ENCODE measurements at regions not wholly inside any gene's neighbourhood (a gene's known extent, or its start where the extent isn't known, plus 50 kb on each side); places are given as distances from the start of the nearest gene placed in this dataset.
"Not testable (repeated sequence)": the region's sequence is repeated elsewhere in the genome, so short reads cannot be mapped to it uniquely, and the experiment has no call there.

DNA sequence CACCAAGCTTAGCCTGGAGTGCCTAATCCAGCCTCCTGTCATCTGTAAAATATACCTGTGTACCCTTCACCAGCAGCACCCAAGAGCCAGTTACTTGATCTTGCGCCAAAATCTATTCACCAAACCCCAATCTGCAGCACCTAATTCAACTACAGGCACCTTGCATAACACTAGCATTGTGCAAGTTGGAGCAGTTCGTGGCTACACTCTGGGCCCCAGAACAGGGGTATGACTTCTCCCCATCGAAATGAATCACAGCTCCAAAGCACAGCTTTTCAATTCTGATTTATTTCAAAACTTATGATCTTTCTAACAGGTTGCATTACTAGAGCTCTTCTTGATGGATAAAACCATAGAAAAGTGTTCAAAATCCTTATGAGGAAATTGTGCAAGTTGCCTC is 100.4 kb upstream of the TCF21 start:
- CTCF ChIA-PET, result interaction anchor here (0.5 to 0.6 kb wide), 2 partner anchors 32 to 1258 kb away, joined by 4 read pairs; no protein-coding TSS in a partner anchor
- POLR2A ChIA-PET (ENCODE audit: low non-redundant PET), result no interaction called here
- TF ChIP-seq, protein P1, sequence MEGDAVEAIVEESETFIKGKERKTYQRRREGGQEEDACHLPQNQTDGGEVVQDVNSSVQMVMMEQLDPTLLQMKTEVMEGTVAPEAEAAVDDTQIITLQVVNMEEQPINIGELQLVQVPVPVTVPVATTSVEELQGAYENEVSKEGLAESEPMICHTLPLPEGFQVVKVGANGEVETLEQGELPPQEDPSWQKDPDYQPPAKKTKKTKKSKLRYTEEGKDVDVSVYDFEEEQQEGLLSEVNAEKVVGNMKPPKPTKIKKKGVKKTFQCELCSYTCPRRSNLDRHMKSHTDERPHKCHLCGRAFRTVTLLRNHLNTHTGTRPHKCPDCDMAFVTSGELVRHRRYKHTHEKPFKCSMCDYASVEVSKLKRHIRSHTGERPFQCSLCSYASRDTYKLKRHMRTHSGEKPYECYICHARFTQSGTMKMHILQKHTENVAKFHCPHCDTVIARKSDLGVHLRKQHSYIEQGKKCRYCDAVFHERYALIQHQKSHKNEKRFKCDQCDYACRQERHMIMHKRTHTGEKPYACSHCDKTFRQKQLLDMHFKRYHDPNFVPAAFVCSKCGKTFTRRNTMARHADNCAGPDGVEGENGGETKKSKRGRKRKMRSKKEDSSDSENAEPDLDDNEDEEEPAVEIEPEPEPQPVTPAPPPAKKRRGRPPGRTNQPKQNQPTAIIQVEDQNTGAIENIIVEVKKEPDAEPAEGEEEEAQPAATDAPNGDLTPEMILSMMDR (conservative IDR thresholded peaks at IDR 0.05; ENCODE audit: low read depth), result no peak
- DNase-seq (ENCODE audit: low spot score), result no peak
- no peak overlapping the region for H3K27ac ChIP-seq

DNA sequence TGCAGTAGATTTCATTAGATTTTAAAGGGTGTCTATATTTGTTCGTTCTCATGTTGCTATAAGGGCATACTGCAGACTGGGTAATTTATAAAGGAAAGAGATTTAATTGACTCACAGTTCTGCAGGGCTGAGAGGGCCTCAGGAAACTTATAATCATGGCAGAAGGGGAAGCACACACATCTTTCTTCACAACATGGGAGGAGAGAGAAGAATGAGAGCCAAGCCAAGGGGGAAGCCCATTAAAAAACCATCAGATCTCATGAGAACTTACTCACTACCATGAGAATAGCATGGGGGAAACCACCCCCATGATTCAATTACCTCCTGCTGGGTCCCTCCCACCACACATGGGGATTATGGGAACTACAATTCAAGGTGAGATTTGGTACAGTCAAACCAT is 99.5 kb upstream of the TCF21 start:
- DNase-seq (ENCODE audit: low spot score); H3K27ac ChIP-seq; POLR2A ChIA-PET (ENCODE audit: low non-redundant PET); CTCF ChIA-PET: not testable (repeated sequence)

DNA sequence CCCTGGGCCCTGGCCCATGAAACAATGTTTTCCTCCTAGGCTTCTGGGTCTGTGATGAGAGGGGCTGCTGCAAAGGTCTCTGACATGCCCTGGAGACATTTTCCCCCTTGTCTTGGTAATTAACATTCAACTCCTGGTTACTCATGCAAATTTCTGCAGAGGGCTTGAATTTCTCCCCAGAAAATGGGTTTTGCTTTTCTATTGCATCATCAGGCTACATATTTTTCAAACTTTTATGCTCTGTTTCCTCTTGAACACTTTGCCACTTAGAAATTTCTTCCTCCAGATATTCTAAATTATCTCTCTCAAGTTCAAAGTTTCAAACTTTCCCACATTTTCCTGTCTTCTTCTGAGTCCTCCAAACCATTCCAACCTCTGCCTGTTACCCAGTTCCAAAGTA is 98.2 kb upstream of the TCF21 start:
- DNase-seq (ENCODE audit: low spot score); POLR2A ChIA-PET (ENCODE audit: low non-redundant PET); H3K27ac ChIP-seq; CTCF ChIA-PET: not testable (repeated sequence)

DNA sequence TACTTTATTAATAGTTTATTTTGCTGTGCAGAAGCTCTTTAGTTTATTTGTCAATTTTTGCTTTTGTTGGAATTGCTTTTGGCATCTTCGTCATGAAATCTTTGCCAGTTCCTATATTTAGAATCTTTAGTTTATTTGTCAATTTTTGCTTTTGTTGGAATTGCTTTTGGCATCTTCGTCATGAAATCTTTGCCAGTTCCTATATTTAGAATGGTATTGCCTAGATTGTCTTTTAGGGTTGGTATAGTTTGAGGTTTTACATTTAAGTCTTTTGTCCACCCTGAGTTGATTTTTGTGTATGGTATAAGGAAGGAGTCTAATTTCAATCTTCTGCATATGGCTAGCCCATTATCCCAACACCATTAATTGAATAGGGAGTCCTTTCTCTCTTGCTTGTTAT is 93.9 kb upstream of the TCF21 start:
- DNase-seq (ENCODE audit: low spot score); H3K27ac ChIP-seq; POLR2A ChIA-PET (ENCODE audit: low non-redundant PET); CTCF ChIA-PET: not testable (repeated sequence)

DNA sequence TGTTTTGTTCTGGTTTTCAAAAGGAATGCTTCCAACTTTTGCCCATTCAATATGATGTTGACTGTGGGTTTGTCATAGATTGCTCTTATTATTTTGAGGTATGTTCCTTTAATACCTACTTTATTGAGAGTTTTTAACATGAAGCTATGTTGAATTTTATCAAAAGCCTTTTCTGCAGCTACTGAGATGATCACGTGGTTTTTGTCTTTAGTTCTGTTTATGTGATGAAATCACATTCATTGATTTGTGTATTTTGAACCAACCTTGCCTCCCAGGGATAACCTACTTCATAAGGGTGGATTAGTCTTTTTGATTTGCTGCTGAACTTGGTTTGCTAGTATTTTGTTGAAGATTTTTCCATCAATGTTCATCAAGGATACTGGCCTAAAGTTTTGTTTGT is 92.7 kb upstream of the TCF21 start:
- POLR2A ChIA-PET (ENCODE audit: low non-redundant PET), result no interaction called here
- TF ChIP-seq, protein P1 (conservative IDR thresholded peaks at IDR 0.05; ENCODE audit: low read depth), result no peak
- DNase-seq (ENCODE audit: low spot score), result no peak
- CTCF ChIA-PET, result no interaction called here
- H3K27ac ChIP-seq, result no peak overlapping the region

DNA sequence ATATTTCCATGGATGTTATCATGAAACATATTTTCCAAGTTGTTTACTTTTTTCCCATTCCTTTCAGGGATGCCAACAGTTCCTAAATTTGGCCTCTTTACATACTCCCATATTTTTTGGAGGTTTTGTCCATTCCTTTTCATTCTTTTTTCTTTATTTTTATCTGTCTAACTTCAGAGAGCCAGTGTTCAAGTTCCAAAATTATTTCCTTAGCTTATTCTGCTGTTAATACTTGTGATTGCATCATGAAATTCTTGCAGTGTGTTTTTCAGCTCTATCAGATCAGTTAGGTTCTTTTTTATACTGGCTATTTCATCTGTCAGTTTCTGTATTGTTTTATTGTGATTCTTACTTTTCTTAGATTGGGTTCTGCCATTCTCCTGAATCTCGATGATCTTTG is 89.9 kb upstream of the TCF21 start:
- TF ChIP-seq, protein P1 (conservative IDR thresholded peaks at IDR 0.05; ENCODE audit: low read depth), result no peak
- POLR2A ChIA-PET (ENCODE audit: low non-redundant PET), result no interaction called here
- DNase-seq (ENCODE audit: low spot score), result no peak
- H3K27ac ChIP-seq, result no peak overlapping the region
- CTCF ChIA-PET, result no interaction called here

DNA sequence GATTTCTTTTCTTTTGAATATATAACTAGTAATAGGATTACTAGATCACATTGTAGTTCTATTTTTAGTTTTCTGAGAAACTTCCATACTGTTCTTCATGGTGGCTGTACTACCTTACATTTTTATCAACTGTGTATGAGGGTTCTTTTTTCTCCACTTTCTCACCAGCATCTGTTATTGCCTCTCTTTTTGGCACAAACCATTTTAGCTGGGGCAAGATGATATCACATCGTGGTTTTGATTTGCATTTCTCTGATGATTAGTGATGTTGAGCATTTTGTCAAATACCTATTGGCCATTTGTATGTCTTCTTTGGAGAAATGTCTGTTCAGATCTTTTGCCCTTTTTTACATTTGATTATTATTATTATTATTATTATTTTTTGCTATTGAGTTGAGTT is 86.1 kb upstream of the TCF21 start:
- H3K27ac ChIP-seq, result no peak overlapping the region
- TF ChIP-seq, protein P1 (conservative IDR thresholded peaks at IDR 0.05; ENCODE audit: low read depth), result no peak
- ChIA-PET CTCF (no interaction called here), POLR2A (ENCODE audit: low non-redundant PET) (no interaction called here)
- no peak for DNase-seq (ENCODE audit: low spot score)

DNA sequence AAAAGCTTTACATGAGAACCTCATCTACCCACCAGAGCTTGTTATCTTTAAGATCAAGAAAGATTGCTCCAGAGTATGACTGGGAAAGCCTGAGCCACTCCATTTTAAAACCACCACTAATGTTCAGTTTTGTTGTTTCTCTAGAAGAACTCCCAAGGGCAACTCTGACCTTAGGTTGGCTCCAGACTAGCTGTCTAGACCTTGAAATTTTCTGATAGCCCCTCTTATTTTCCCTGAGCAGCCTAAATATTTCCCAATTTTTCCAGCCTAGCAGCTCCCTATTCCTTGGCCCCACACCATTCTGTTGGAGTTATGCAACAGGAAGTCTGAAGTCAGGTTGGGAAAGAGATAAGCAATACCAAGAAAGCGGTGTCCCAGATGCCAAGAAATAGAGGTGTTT is 84.6 kb upstream of the TCF21 start:
- H3K27ac ChIP-seq, result no peak overlapping the region
- TF ChIP-seq, protein P1 (conservative IDR thresholded peaks at IDR 0.05; ENCODE audit: low read depth), result no peak
- ChIA-PET CTCF (no interaction called here), POLR2A (ENCODE audit: low non-redundant PET) (no interaction called here)
- DNase-seq (ENCODE audit: low spot score), result no peak

All from RWPE1 (cell line).